GM12891 (cell line): ENCODE measurements at regions not wholly inside any gene's neighbourhood (a gene's known extent, or its start where the extent isn't known, plus 50 kb on each side); places are given as distances from the start of the nearest gene placed in this dataset.

Source experiments
- DNase-seq: peaks from one replicate; pipeline ENCODE4 v3.0.0; 2011; ENCODE audit warnings: low spot score; ENCODE audit not compliant: insufficient read length
- FAIRE-seq: peaks from 2 replicates; lab custom pipeline; 2011; peaks lifted over from hg19 to GRCh38; lab: Jason Lieb, UNC
- PAX5 ChIP-seq: IDR thresholded peaks from 2 replicates; pipeline ENCODE4 v1.6.1; 2011; ENCODE audit warnings: low read length, moderate library complexity, mild to moderate bottlenecking; ENCODE audit not compliant: insufficient read depth, severe bottlenecking
- POLR2A ChIP-seq: IDR thresholded peaks from 2 replicates; pipeline ENCODE4 v1.6.1; 2011; ENCODE audit warnings: low read depth, low read length, control low read depth
- POLR2AphosphoS5 ChIP-seq: IDR thresholded peaks from 2 replicates; pipeline ENCODE4 v1.6.1; 2011; ENCODE audit warnings: low read depth, low read length, control low read depth
- POU2F2 ChIP-seq: IDR thresholded peaks from 2 replicates; pipeline ENCODE4 v1.6.1; 2011; ENCODE audit warnings: low read depth, mild to moderate bottlenecking, control low read depth, low read length, moderate library complexity
- SPI1 ChIP-seq: IDR thresholded peaks from 2 replicates; pipeline ENCODE4 v1.6.1; 2011; ENCODE audit warnings: low read depth, low read length, control low read depth
- TAF1 ChIP-seq: IDR thresholded peaks from 2 replicates; pipeline ENCODE4 v1.6.1; 2011; ENCODE audit warnings: low read depth, low read length, control low read depth

- FAIRE-seq (peak; percentile 13), DNase-seq (no peak)
- no peak for TF ChIP-seq POLR2AphosphoS5
- TF ChIP-seq TAF1: no peak
- no peak for TF ChIP-seq POU2F2
- TF ChIP-seq SPI1: no peak
- no peak for TF ChIP-seq PAX5
Measured at GRCh38 chrX:20507901-20508620, 241.4 kb upstream of the RPS6KA3 start.

GRCh38 chrX:20506739-20507138, 240.0 kb upstream of the RPS6KA3 start:
- FAIRE-seq (no peak), DNase-seq (no peak)
- no peak for TF ChIP-seq POLR2AphosphoS5
- no peak for TF ChIP-seq PAX5
- no peak for TF ChIP-seq POLR2A
- no peak for TF ChIP-seq SPI1
- TF ChIP-seq POU2F2: no peak
- no peak for TF ChIP-seq TAF1

GRCh38 chrX:20500949-20501348, 234.2 kb upstream of the RPS6KA3 start:
- TF ChIP-seq SPI1 (no peak), POU2F2 (no peak), POLR2AphosphoS5 (no peak), PAX5 (no peak), POLR2A (no peak), TAF1 (no peak)
- FAIRE-seq (peak; percentile 33), DNase-seq (no peak)

DNA sequence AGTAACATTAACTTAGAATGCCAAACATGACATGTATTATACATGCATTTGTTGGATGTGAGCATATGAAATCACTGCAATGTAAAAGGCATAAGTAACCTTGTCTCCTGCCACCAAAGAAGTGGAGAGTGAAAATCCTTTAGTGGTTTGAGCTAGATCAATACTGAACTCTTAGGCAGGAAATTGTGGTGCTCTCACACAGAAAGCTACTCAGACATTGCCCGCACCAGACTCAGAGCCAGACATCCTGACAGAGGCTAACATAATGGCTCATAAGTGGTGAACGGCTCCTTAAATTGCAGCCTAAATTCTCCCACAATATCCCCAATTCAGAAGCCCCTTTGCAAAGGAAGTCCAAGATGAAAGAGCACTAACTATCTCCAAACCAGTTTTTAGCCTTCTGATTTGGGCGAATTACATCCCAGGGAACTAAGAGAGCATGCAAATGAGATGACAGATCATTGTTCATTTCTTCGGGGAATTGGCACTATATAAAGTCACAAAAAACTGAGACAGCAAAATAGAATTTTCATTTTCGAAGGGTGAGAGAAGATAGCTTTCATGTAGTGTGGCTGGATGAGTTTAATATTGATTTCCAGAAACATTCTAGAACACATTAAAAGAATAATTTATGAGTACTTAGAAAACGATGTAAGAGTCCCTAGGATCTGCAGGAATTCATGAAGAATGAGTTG, 233.6 kb upstream of the RPS6KA3 start:
- FAIRE-seq (peak; percentile 91), DNase-seq (no peak)
- TF ChIP-seq SPI1: no peak
- no peak for TF ChIP-seq PAX5
- TF ChIP-seq POLR2AphosphoS5: no peak
- TF ChIP-seq POLR2A: no peak
- TF ChIP-seq POU2F2: no peak
- no peak for TF ChIP-seq TAF1

DNA sequence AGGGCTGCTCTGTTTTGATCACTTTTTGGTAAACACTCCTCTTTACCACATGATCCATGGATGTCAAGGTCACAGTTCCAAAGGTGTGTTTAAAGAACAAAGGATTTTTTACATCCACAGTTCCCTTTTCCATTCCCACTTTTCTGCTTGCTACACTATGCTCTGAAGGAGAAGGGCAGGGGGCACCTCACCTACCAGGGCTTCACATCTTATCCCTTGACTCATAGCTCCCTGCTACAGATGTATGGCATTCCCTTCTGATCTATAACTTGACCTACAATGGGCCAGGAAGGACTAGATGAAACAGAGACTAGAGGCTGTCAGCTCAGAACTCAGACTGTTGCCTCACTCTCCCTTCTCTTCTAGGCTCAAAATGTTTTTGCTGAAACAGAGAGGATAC, 233.1 kb upstream of the RPS6KA3 start:
- DNase-seq (no peak), FAIRE-seq (no peak)
- TF ChIP-seq SPI1 (no peak), TAF1 (no peak), POLR2A (no peak), PAX5 (no peak), POLR2AphosphoS5 (no peak), POU2F2 (no peak)

GRCh38 chrX:20498851-20499635, 232.3 kb upstream of the RPS6KA3 start:
- no peak for DNase-seq
- no peak for TF ChIP-seq POLR2AphosphoS5
- no peak for TF ChIP-seq TAF1
- TF ChIP-seq SPI1: no peak
- FAIRE-seq: no peak

DNA sequence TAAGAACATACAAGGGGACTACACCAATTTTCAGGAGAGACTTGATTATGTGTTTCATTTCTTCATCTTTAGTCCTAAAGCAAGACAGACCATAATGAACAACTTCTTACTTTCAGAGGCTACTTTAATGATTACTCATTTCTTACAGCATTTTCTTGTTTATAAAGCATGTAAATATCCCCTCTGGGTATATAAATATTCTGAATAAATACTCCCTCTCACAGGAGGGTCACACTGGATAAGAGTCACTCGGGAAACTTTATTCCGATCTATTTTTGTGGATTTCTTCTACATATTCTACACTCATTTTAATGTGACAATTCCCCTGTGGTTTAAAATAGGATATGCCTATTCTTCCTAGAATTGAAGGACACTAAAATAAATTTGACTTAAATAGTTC, 228.9 kb upstream of the RPS6KA3 start:
- no peak for TF ChIP-seq PAX5
- no peak for TF ChIP-seq TAF1
- no peak for TF ChIP-seq POU2F2
- TF ChIP-seq POLR2A: no peak
- TF ChIP-seq SPI1: no peak
- no peak for TF ChIP-seq POLR2AphosphoS5
- DNase-seq: no peak

DNA sequence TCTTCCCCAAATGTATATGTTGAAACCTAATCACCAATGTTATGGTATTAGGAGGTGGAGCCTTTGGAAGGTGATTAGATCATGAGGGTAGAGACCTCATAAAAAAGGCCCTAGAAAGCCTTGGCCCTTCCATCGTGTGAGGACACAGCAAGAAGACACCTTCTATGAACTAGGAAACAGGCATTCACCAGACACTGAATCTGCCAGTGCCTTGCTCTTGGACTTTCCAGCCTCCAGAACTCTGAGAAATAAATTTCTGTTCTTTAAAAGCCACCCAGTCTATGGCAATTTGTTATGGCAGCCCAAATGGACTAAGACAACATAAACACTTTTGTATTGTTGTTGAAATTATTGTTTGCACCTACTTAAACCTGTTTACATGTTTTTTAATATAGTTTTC, 221.8 kb upstream of the RPS6KA3 start:
- FAIRE-seq (no peak), DNase-seq (no peak)
- TF ChIP-seq TAF1 (no peak), PAX5 (no peak), POLR2A (no peak), POLR2AphosphoS5 (no peak), POU2F2 (no peak), SPI1 (no peak)

More for the DNA sequence above, 228.9 kb upstream of the RPS6KA3 start:
- FAIRE-seq: no peak

DNA sequence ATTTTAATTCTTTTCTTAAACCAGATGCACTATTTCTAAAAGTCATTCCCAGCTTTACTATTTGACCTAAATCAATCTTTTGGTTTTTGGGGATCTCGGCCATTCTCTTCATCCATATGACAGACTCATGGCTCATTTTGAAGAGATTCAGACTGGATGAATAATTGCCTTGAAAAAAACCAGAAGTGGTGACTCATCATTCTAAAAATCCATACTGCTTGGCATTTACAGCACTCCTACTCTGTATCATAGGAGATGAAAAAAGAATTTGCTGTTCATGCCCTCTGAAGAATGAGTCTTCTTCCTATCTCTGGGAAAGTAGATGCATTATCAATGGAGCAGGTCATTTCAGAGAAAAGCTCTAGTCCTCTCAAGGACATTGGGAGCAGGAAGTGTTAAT, 220.5 kb upstream of the RPS6KA3 start:
- FAIRE-seq (no peak), DNase-seq (no peak)
- TF ChIP-seq TAF1: no peak
- no peak for TF ChIP-seq PAX5
- no peak for TF ChIP-seq POU2F2
- TF ChIP-seq POLR2A: no peak

- no peak for DNase-seq
- FAIRE-seq: no peak
- TF ChIP-seq PAX5 (no peak), SPI1 (no peak), POLR2A (no peak), POLR2AphosphoS5 (no peak), POU2F2 (no peak), TAF1 (no peak)
Measured at GRCh38 chrX:20481632-20482031, 214.9 kb upstream of the RPS6KA3 start.
